GM12872 (cell line): ENCODE measurements at regions not wholly inside any gene's neighbourhood (a gene's known extent, or its start where the extent isn't known, plus 50 kb on each side); places are given as distances from the start of the nearest gene placed in this dataset.

Experiments
- TF ChIP-seq, protein P1 (sequence below): IDR thresholded peaks from 3 replicates; pipeline ENCODE4 v1.5.1; 2011; ENCODE audit warnings: low read depth, mild to moderate bottlenecking, low read length, moderate library complexity; ENCODE audit not compliant: insufficient read depth

DNA sequence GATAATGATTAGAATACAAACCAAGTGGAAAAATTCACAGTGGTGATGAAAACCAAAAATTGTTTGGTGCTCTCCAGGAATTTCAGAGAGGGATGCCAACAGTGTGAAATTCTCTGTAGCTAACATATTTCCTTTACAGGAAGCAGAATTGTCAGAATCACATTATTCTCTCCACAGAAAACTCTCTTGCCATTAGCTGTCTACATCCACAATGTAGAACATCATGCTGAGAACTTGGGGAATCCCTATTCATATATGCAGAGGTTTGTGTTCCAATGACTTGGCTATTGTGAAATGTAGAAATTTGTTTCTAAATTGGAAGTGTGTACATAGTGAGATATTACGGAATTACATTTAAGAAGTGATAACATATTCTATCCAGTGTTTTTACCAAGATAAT lies 142.0 kb downstream of the PCDH7 start:
- TF ChIP-seq, protein P1, sequence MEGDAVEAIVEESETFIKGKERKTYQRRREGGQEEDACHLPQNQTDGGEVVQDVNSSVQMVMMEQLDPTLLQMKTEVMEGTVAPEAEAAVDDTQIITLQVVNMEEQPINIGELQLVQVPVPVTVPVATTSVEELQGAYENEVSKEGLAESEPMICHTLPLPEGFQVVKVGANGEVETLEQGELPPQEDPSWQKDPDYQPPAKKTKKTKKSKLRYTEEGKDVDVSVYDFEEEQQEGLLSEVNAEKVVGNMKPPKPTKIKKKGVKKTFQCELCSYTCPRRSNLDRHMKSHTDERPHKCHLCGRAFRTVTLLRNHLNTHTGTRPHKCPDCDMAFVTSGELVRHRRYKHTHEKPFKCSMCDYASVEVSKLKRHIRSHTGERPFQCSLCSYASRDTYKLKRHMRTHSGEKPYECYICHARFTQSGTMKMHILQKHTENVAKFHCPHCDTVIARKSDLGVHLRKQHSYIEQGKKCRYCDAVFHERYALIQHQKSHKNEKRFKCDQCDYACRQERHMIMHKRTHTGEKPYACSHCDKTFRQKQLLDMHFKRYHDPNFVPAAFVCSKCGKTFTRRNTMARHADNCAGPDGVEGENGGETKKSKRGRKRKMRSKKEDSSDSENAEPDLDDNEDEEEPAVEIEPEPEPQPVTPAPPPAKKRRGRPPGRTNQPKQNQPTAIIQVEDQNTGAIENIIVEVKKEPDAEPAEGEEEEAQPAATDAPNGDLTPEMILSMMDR = no peak

DNA sequence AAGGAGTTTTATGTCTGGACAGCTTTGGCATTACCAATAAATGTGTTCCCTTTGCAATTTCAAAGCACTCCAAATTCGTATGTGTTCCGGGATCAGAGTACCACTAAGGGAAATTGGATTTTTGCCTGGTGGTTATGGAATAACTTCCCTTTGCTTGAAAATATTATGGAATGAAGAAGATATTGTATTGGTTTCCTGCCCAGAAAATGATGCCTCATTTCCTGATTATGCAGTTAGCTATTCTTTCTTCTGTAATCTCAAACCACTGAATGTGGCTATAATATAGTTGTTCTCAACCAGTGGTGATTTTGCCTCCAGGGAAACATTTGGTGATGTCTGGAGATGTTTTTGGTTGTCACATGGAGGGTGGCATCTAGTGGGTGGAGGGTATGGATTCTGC lies 142.9 kb downstream of the PCDH7 start:
- TF ChIP-seq, protein P1 = no peak

DNA sequence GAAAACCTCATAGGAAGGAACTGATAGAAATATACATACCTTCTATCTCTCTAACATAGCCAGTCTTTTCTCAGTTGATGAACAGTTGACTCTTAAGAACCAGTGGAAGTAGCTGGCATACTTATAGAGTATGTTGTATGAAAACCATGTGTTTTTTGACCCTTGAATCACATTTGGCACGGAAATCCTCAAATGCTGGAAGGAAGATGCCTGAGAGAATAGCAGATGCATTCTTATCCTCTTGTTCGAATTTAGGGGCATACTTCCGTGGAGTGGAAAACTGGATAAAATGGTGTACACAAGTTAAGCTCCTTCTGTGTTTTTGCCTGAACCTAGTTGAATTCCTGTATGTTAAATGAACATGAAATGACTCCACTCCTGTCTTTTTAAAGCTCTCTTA lies 145.5 kb downstream of the PCDH7 start:
- TF ChIP-seq, protein P1 = no peak

DNA sequence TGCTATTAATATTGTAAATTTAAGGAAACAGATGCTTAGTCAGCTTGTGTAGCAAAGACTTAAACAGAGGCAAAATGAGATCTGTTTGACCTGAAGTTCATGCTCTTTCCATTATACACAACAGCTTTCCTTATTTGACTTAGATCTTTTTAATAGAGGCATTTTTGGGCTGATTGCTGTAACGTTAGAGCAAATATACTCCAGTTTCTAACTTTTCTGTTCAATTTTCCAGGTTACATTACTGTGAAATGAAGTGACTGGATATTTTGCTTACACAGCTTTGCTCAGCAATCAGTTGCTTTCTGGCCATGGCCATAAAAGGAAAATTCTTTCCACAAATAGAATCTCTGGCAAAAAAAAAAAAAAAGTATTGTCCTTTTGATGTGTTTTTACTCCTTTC lies 146.2 kb downstream of the PCDH7 start:
- TF ChIP-seq, protein P1 = no peak

DNA sequence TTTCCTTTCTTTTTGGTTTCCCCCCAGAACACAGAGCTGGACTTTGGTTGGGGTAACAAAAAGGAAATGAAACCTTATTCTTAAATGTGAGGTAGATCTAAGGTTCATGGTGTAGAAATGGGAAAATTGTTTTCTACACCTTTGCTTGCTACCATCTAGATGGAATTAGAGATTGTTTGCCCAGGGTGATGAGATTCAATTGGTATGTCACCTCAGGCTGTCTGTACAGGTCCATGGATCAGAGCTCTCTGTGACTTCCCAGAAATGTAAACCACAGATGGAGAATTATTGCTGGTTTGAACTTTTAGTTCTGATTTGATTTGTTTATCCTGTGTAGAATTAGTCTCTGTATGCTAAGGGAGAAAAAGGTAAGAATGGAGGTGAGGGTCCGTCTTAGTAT lies 146.7 kb downstream of the PCDH7 start:
- TF ChIP-seq, protein P1 = no peak

DNA sequence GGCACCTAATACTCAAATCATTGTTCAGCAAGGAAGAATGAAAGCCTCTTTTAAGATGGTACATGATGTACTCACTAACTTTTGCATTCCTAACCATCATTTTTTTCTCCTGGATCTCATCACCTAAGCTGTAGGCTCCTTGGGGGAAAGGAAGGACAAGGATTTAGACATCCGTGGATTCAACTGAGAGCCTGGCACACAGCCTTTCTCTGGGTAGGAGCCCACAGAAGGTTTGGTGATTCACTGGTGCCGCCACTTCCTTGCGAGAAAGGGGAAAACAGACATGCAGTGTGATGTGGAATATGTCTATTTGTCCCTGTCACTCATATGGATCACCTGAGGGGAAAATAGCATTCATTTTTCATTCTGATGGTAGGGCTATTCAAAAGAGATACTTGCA lies 147.3 kb downstream of the PCDH7 start:
- TF ChIP-seq, protein P1 = no peak

DNA sequence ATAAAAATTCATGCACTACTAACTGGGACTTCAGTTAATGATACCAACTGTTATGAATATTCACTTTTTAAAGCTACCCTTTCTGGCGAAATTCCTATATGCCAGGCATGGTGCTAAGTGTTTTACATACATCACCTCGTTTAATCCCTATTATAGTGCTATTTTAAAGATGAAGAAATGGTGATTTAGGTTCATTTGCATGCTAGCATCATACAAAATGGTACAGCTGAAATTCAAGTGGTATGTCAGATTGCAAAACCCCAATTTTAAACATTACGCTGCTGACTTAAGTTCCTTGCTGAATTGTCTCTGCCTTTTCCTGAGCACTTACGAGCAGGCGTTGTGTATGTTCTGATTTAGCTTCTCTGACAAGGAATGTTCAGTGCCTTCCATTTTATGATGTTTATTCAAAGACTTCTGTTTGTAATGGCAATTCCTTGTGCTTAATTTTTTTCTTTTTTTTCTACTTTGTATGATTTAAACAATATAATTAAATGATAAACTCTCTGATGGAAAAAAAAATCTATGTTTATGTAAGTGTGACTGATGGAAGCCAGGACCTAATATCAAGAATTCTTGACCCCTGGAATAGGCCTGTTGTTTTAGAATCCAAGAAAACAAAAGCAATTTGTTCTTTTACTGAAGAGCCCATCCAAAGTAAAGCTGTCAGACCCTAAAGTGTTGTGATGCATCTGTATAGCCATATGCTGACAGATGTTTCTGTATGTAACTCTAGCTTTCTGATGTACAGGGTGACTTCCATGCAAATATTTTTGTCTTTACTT lies 148.1 kb downstream of the PCDH7 start:
- TF ChIP-seq, protein P1 = no peak

DNA sequence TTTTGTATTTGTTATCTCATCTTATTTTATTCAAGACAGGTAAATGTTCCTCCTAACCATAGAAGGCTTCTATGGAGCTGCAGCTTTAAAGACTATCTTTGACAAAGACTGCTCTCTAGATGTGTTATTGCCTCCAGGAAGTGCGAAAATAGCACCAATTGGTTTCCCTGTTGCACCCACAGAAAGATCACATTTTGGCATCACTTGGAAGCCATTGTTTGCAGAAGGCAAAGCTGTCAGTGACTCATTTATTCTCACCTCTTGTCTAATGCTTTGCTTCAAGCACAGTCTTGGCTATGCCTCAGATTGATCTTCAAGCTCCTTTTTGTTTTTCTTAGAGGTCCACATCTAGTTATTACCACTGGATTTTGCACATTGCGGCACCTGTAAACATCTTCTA lies 150.3 kb downstream of the PCDH7 start:
- TF ChIP-seq, protein P1 = no peak
